DMS53 treated with DMSO at 0.1 percent for 48 hours (cell line): ENCODE measurements at regions not wholly inside any gene's neighbourhood (a gene's known extent, or its start where the extent isn't known, plus 50 kb on each side); places are given as distances from the start of the nearest gene placed in this dataset.

ENCODE experiments used
- DNase-seq: peaks from one replicate; lab custom pipeline; 2025; ENCODE audit not compliant: unreplicated experiment; lab: John Stamatoyannopoulos, UW

GRCh38 chr3:127405010-127405598 is 117.3 kb upstream of the PRR20G start:
- no peak for DNase-seq

GRCh38 chr3:127404221-127405009 is 116.6 kb upstream of the PRR20G start:
- DNase-seq = no peak

- no peak for DNase-seq
Observed at GRCh38 chr3:127403795-127404194, 115.9 kb upstream of the PRR20G start.

DNA sequence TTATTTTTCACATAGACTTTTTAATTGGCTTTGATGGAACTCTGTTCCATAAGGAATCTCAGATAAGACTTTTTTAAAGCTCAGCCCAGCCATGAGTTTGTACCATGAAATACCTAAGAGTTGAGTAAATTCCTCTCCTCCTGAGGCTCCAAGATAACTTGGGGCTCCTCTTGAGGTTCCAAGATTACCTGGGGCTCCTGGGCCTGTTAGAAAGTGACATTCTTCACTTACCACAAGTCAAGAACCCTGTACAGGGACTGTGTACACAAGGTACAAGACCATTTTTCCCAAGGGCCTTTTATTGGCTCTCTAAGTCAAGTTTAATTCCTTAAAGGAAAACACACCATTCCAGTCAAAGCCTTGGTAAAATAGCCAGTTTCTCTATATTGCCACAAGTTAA is 111.3 kb upstream of the PRR20G start:
- no peak for DNase-seq

DNA sequence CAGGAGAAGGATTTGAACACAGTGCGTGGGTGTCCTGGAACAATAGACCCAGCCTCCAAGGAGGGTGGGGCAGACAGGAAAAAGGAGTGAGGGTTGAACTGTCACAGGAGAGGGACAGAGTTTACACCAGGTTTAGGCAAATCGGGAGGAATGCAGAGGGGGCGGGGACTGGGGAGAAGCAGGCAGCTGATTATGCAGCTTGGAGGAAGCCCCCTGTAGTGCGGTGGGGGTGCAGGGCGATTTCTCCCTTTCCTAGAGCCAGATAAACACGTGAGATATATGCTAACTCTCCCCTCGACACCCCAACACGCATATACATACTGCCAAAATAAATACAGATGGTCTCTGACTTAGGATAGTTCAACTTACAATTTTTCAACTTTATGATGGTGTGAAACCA is 108.6 kb upstream of the PRR20G start:
- DNase-seq = no peak

DNA sequence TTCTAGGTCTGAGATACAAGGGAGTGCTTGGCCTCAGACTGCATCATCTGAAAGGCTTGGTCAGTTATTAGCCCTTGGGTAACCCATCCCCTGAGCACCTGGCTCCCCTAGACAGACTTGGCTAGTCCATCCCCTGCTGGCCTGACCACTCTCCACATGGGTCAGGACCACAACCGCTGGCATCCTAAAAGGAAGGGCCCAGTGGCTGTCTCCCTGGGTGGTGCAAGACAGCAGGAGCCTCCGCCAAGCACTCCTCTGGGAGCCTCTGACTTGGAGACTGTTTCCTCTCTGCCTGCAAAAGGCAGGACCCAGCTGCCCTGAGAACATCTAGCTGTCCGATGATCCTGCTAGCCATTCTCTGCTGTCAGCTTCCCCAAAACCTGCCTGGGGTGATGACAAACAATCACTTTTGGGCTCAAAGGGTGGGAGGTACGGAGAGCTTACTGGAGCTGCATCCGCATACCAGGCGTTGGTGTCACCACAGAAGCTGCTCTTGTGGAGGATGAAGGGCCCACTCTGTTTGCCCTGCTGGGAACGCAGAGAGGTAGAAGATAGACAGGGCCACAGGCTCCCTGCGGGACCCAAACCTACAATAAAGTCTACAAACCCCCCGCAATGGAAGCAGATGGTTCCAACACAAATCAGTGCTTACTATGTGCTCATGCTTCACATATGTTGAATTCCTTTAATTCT is 108.0 kb upstream of the PRR20G start:
- DNase-seq = no peak

DNA sequence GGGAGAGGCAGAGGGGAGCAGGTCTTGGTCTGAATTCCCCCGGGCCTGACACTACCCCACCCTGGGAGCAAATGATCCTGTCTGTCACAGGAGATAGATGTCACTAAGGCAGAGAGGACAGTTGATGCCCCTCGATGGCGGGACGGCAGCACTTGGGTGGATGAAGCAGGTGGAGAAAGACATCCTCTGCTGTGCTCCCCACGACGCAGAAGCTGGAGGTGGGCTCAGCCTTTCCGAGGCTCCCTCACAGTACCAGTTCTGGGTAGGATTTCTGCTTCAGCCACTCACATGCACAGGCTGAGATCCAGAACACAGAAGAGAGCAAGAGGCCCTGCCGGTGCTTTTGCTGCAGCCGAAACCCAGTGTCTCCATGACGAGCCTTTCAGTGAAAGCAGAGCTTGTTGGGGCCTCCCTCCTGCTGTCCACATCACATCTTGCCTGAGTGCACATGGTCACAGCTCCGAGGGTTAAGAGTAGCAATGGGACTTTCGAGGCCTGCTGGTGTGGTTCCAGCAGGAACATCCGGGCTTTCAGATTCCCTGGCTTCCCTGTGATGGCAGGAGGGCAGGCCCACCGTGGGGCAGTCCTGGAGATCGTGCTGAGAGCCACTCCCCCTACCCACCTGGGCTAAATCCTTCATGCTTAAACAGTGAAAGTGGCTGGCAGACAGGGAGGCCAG is 107.3 kb upstream of the PRR20G start:
- no peak for DNase-seq

DNA sequence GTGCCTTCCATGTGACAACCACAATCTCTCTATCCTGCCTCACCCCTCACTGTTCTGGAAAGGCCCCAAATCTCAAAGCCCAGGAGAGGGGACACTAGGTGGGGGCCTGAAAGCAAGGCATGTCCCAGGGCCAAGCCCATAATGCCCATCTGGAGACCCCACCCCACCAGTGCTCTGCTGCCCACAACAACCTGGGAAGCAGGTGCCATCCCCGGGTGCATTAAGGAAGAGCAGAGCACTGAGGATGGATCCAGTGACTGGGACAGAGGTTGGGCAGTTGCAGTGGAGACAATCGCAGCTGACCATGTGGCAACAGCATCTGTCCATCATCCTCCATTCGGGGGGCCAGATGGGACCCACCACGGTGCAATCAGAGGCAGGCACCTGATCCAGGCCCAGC is 106.2 kb upstream of the PRR20G start:
- DNase-seq = no peak

DNA sequence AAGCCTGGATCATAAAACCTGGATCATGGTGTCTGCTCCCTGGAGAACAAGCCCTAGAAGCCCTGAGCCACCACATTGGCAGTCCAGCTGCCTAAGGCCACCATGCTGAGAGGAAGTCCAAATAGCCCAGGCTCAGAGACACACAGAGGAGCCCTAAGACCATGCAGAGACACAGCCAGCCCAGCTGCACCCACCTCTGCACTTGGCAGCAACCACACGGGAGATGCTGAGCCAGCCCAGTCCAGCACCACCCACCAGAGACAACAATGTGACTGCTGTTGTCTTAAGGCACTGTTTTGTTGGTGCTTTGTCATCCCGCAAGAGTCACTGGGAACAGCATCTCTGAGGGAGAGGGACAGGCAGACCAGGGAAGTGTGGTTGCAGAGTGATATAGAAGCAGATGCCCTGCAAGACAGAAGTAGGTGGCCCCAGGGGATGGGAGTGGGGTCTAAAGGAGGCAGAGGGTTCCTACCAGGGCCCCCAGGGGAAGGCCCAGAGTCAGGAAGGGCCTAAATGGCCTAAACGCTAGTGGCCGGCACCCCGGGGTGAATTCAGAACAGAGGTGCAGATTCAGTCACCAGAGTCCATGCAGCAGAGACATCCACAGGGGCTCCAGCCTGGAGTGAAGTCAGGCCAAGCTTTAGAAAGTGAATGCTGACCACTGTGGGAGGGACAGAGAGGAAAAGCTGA is 105.4 kb upstream of the PRR20G start:
- DNase-seq = no peak

DNA sequence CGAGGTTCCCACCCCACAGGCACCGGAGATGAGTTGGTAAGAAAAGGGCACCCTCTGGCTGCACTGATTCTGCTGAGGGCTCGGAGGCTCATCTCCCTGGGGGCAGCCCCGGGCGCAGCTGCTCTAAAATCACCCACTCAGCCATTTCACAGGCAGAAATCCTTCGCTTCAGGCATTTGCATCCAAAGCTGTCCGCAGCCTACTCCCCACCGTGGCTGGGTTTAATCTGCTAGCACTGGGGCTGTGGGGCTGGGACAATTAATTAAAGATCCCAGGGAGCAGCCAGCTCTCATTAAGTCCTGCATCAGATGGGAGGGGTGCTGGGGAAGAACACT is 104.3 kb upstream of the PRR20G start:
- no peak for DNase-seq

GRCh38 chr3:127391436-127392155 is 103.8 kb upstream of the PRR20G start:
- no peak for DNase-seq

DNA sequence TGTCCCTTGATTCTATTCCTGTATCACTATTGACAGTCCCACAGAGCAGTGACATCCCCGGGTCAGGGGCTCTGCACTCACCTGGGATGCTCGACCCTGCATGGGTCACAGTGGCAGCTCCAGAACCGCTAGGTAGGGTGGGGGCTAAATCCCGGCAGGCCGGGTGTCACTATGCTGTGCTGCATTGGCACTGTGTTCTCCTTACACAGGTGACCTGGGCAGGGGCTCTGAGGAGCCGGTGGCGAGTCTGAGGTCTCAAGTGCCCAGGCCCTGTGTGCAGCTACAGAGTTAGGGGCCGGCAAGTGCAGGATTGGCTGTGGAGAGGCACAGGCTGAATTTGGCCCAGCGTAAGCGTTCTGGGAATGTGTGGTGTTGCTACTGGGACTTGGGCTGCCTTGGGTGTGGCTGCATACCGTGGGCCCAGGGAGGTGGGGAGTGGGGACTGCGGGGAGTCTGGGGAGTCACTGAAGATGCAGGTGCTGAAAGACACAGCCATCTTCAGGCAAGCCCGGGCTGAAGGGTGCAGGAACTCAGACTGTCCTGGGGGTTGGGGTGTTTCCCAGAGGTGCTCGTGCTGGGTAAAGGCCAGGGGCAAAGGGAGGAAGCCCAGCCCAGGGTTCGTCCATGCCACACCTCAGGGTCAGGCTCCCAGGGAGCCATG is 102.6 kb upstream of the PRR20G start:
- DNase-seq = no peak

GRCh38 chr3:127389913-127390312 is 102.1 kb upstream of the PRR20G start:
- no peak for DNase-seq

GRCh38 chr3:127389420-127389819 is 101.6 kb upstream of the PRR20G start:
- DNase-seq = no peak

- DNase-seq = no peak
Observed at GRCh38 chr3:127388427-127388826, 100.6 kb upstream of the PRR20G start.

DNA sequence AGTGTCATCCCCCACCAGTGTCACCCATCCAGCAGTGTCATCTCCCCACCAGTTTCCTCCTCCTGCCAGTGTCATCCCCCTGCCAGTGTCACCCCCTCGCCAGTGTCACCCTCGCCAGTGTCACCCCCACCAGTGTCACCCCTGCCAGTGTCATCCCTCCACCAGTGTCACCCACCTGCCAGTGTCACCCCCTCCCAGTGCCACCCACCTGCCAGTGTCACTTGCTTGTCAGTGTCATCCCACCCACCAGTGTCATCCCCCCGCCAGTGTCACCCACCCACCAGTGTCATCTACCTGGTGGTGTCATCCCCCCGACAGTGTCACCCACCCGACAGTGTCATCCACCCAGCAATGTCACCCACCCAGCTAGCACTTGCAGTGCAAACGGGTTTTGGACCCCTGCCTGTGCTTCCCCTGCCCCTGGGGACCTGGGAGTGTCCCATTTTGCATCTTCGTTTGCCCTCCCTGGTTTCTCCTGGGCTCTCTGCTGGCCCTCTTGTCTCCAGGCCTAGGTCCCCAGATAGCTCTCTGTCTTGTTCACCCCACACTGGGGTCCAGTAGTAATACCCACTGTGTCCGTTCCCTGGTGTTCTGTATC is 99.8 kb upstream of the PRR20G start:
- DNase-seq = no peak

DNA sequence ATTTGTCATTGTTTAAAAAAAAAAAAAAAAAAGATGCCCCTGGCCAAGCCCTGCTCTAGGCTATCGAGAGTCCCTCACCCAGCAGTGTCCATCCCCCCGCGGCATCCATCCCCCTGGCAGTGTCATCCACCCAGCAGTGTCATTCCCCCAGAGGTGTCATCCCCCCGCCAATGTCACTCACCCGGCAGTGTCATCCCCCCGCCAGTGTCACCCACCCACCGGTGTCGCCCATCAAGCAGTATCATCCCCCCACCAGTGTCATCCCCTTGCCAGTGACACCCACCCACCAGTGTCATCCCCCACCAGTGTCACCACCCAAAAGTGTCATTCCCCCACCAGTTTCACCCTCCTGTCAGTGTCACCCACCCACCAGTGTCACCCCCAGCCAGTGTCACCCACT is 99.3 kb upstream of the PRR20G start:
- DNase-seq = no peak

GRCh38 chr3:127386490-127386889 is 98.6 kb upstream of the PRR20G start:
- no peak for DNase-seq

- no peak for DNase-seq
Observed at GRCh38 chr3:127385540-127385870, 97.7 kb upstream of the PRR20G start.
